Naive thymus-derived CD8-positive, alpha-beta T cell (primary cell): ENCODE measurements at regions not wholly inside any gene's neighbourhood (a gene's known extent, or its start where the extent isn't known, plus 50 kb on each side); places are given as distances from the start of the nearest gene placed in this dataset.

Experiments used
- ATAC-seq, 2 donors: fragments of 150-1000 bp; cut with Tn5 transposase in 1 of 2; sonication (Bioruptor Pico), chemical (Tn5 transposase) in 1 of 2; 1 replicate in 1 of 2; 2 replicates in 1 of 2; pipeline ENCODE4 v1.10.0; 2021; ENCODE audit warnings: mild to moderate bottlenecking in 2 of 2, moderate library complexity in 2 of 2
- POLR2A ChIA-PET: fragments of 350-600 bp; sonication (Branson Sonifier 250); formaldehyde crosslinking; loops from one replicate; lab custom pipeline; 2021; ENCODE audit warnings: antibody characterized with exemption; lab: Charles Lee
- DNase-seq, 10 donors: peaks; one replicate each; pipeline versions ENCODE4 v3.0.0 to v3.0.0-alpha.2; 2020 to 2022
- H3K27ac Mint-ChIP-seq, 10 donors: one replicate each; pipeline ENCODE4 v1.8.0; 2020 to 2022; ENCODE audit warnings: mild to moderate bottlenecking in 10 of 10, mixed read lengths in 10 of 10, moderate library complexity in 4 of 10, inconsistent platforms in 1 of 10
- H3K27me3 Mint-ChIP-seq, 5 donors: one replicate each; pipeline ENCODE4 v1.8.0; 2021 to 2022; ENCODE audit warnings: mixed read lengths in 5 of 5
- H3K36me3 Mint-ChIP-seq, 3 donors: one replicate each; pipeline ENCODE4 v1.8.0; 2020 to 2022; ENCODE audit warnings: mixed read lengths in 3 of 3, mild to moderate bottlenecking in 2 of 3, inconsistent platforms in 1 of 3
- H3K4me1 Mint-ChIP-seq, 4 donors: one replicate each; pipeline ENCODE4 v1.8.0; 2021 to 2022; ENCODE audit warnings: mixed read lengths in 4 of 4
- H3K4me3 Mint-ChIP-seq, 10 donors: one replicate each; pipeline ENCODE4 v1.8.0; 2020 to 2022; ENCODE audit warnings: mild to moderate bottlenecking in 10 of 10, mixed read lengths in 10 of 10, moderate library complexity in 6 of 10, inconsistent platforms in 1 of 10
- H3K9me3 Mint-ChIP-seq, 9 donors: one replicate each; pipeline ENCODE4 v1.8.0; 2020 to 2022; ENCODE audit warnings: mixed read lengths in 9 of 9, mild to moderate bottlenecking in 3 of 9, inconsistent platforms in 1 of 9, moderate library complexity in 1 of 9

DNA sequence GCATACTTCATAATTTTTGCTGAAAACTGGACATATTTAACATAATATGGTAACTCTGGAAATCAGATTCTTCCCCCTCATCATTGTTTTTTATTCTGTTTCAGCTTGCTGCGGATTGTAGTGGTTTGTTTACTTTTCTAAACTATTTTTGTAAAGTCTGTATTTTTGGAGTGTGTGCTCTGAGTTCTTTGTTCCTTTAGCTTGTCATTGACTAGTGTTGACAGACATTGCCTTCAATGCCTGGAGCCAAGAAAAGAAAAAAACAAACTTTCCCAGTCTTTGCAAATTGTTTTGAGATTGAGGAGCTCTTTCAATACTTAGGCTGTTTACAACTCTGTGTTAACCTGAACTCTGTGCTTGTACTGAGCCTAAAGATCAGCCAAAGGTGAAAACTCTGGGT, 137.3 kb upstream of the CEP126 start:
- no peak for ATAC-seq
- peaks cover 0 to 6% (median 0%) of the 10 kb centered on the region in 3 donors for H3K36me3 Mint-ChIP-seq
- no peak for DNase-seq
- peaks cover 0 to 2% (median 0%) of the 10 kb centered on the region in 5 donors for H3K27me3 Mint-ChIP-seq
- H3K4me1 Mint-ChIP-seq = no peaks in the 10 kb centered on the region
- H3K4me3 Mint-ChIP-seq = no peak overlapping the region
- H3K9me3 Mint-ChIP-seq = peaks cover 0 to 38% (median 13%) of the 10 kb centered on the region in 9 donors
- H3K27ac Mint-ChIP-seq = no peak overlapping the region
- POLR2A ChIA-PET = no interaction called here

DNA sequence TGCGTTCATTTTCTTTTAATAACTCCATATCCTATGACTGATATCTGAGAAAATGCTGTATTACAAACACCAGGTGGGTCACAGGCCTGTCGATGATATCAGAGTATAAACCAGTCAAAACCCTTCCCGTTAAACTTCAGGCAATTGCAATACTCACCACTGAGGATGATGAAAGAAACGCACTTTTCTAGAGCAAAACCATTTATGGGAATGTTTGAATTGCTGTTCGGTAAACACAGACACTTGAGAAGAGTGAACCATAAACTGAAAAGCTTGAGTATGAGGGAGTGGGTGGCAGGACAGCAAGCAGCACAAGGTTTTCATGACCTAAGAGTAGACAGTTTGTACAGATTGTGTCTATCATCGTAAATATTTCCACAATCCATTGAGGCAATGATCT, 139.8 kb upstream of the CEP126 start:
- Mint-ChIP-seq H3K4me1 (no peaks in the 10 kb centered on the region), H3K27ac (no peak overlapping the region), H3K4me3 (no peak overlapping the region), H3K9me3 (peaks cover 0 to 28% (median 10%) of the 10 kb centered on the region in 9 donors), H3K36me3 (peaks cover 0 to 6% (median 0%) of the 10 kb centered on the region in 3 donors), H3K27me3 (peaks cover 0 to 2% (median 0%) of the 10 kb centered on the region in 5 donors)
- POLR2A ChIA-PET = no interaction called here
- ATAC-seq = no peak
- no peak for DNase-seq

DNA sequence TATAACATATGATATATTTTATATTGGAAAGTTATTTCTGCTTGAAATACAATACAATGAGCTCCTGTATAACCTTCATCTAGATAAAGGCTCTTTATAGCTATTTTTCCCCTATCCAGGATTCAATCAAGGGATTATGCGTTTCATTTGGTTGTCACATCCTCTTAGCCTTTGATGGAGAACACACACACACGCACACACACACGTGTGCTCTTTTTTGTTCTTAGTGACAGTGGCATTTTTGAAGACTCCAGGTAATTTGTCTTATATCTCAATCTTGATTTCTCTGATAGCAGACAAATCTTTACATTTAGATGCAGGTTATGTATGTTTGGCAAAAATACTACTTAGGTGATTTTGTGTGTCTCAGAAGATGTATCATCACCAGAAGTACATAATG, 144.2 kb upstream of the CEP126 start:
- no peak overlapping the region for H3K27ac Mint-ChIP-seq
- no peaks in the 10 kb centered on the region for H3K4me1 Mint-ChIP-seq
- H3K9me3 Mint-ChIP-seq = peaks cover 2 to 24% (median 13%) of the 10 kb centered on the region in 9 donors
- H3K36me3 Mint-ChIP-seq = peaks cover 0 to 6% (median 0%) of the 10 kb centered on the region in 3 donors
- POLR2A ChIA-PET = no interaction called here
- no peak overlapping the region for H3K4me3 Mint-ChIP-seq
- DNase-seq (no peak), ATAC-seq (no peak)
- peaks cover 0 to 2% (median 0%) of the 10 kb centered on the region in 5 donors for H3K27me3 Mint-ChIP-seq

DNA sequence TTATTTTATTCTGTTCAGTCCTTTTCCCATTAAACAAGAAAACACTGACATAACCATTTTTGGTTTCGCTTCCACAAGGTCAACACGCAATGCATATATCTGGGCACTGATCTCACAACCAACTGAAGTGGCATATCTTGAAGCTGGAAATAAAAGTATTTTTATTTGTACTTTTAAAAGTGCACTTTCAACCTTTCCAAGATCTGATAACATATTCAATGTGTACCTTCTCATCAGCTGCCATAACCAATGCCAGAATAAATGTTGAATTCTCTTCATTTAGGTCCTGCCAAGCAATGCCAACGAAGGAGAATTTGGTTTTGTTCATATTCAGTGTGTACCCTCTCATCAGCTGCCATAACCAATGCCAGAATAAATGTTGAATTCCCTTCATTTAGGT, 148.9 kb upstream of the CEP126 start:
- Mint-ChIP-seq H3K27ac (no peak overlapping the region), H3K27me3 (peaks cover 0 to 5% (median 0%) of the 10 kb centered on the region in 5 donors), H3K36me3 (peaks cover 0 to 6% (median 0%) of the 10 kb centered on the region in 3 donors), H3K9me3 (peaks cover 2 to 26% (median 13%) of the 10 kb centered on the region in 9 donors), H3K4me3 (no peak overlapping the region), H3K4me1 (no peaks in the 10 kb centered on the region)
- DNase-seq = no peak
- no peak for ATAC-seq
- POLR2A ChIA-PET = no interaction called here

DNA sequence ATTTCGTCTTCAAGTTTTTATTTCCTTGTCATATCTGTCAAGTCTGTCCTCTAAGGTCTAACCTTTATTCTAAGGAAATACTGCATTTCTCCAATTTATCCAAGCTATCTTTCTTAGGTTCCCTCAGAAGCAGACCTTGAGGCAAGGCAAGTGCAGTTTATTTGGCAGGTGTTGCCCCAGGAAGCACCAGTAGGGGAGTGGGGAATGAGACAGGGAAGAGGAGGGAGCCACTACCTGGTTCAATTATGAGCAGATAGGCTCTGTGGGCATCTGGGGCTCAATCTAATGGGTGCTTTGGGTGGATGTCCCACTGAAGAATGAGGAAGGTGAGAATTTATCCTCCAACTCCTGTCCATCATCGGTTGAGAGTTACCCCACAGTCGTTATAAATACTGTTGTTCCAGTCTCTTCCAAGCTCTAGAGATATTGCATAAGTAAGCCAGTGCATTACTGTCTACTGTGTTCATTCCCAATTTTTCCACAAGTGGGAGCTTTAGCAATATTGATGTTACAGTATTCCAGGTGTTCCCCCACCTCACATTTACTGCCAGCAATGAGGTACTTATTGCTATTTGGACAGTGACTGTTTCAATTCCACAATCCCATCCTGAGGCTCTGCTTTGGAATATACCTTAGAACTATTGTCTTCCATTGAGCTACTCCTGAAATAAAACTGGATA, 154.9 kb upstream of the CEP126 start:
- H3K4me1 Mint-ChIP-seq = no peaks in the 10 kb centered on the region
- DNase-seq (no peak), ATAC-seq (no peak)
- H3K27ac Mint-ChIP-seq = no peak overlapping the region
- POLR2A ChIA-PET = no interaction called here
- H3K27me3 Mint-ChIP-seq = peaks cover 0 to 8% (median 0%) of the 10 kb centered on the region in 5 donors
- H3K36me3 Mint-ChIP-seq = no peaks in the 10 kb centered on the region
- peaks cover 0 to 26% (median 1%) of the 10 kb centered on the region in 9 donors for H3K9me3 Mint-ChIP-seq
- no peak overlapping the region for H3K4me3 Mint-ChIP-seq

DNA sequence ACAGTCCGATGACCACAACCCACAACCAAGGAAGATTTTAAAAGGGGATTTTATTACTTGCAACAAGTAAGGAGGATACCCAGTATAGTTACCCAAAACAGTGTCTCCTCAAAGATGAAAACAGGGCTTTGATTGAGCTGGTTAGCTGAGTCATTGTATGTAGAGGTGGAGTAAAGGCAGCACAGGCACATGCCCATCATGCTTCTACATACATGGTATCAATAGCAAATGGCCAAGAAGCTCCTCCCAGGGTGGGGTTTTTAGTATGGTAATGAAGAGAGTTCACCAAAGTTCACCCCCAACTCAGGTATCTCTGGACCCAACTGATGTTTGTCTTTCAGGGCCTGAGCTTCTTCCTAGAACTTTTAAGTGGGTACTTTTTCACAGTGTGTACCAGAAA, 157.1 kb upstream of the CEP126 start:
- DNase-seq (no peak), ATAC-seq (no peak)
- H3K27ac Mint-ChIP-seq = no peak overlapping the region
- peaks cover 0 to 4% (median 0%) of the 10 kb centered on the region in 5 donors for H3K27me3 Mint-ChIP-seq
- POLR2A ChIA-PET = no interaction called here
- H3K4me3 Mint-ChIP-seq = no peak overlapping the region
- peaks cover 0 to 27% (median 1%) of the 10 kb centered on the region in 9 donors for H3K9me3 Mint-ChIP-seq
- H3K4me1 Mint-ChIP-seq = no peaks in the 10 kb centered on the region
- H3K36me3 Mint-ChIP-seq = no peaks in the 10 kb centered on the region

DNA sequence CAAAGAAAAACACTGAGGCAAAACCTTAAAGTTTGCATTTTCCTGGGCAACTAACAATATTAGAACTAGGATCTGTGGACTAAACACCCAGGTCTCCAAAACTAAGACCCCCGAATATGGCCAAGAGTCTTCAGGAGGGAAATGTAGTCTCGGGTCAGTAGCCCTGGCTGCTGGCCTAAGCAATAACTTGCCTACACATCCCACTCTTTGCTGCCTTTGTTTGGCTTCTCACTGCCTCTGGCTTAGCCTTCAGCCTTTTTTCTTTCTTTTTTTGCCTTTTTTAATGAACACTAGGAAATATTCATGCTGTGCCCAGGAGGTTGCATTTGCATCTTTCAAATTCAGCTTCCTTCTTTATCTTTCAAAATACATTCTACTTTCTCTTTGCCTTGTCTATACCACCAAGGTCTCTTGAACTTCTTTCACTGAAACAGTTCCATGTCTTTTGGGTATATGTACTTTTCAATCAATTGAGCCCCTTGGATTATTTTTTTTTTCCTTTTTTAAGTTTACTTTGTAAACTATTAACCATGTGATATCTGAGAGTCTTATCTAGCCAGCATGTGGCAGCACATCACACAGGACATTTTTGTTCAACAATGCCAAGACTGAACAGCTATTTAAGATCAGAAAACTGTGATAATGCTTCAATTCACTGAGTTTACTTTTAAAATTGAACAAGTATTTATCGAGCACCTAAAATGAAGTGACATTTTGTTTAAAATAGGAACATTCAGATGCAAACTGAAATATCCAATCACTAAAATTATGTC, 165.0 kb upstream of the TRPC6 start:
- Mint-ChIP-seq H3K27ac (peak overlapping the region in 1 of 10 donors; percentile 41), H3K36me3 (no peaks in the 10 kb centered on the region), H3K4me1 (no peaks in the 10 kb centered on the region), H3K27me3 (peaks cover 0 to 3% (median 0%) of the 10 kb centered on the region in 5 donors), H3K9me3 (peaks cover 0 to 3% (median 0%) of the 10 kb centered on the region in 9 donors), H3K4me3 (no peak overlapping the region)
- DNase-seq = no peak
- POLR2A ChIA-PET = no interaction called here
- no peak for ATAC-seq

DNA sequence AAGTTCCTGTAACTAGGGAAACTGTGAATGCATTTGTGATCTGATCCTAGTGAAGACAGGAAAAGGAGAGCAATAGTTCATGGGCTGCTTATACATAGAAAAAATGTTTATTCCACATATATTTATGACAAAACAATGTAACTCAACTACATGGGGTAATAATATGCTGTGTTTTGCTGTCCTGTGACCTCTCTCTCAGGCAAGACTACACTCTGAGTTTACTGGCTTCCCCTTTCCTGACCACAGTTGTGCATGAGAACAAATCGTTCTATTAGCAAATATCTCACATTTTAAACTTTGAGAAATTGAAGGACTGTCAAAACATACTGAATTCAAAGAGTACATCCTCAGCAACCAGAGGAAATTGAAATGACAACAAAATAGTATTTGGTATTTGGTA, 161.9 kb upstream of the TRPC6 start:
- Mint-ChIP-seq H3K4me3 (no peak overlapping the region), H3K27ac (no peak overlapping the region), H3K36me3 (no peaks in the 10 kb centered on the region), H3K9me3 (peaks cover 0 to 10% (median 0%) of the 10 kb centered on the region in 9 donors), H3K4me1 (no peaks in the 10 kb centered on the region), H3K27me3 (no peaks in the 10 kb centered on the region)
- POLR2A ChIA-PET = no interaction called here
- ATAC-seq = no peak
- no peak for DNase-seq

DNA sequence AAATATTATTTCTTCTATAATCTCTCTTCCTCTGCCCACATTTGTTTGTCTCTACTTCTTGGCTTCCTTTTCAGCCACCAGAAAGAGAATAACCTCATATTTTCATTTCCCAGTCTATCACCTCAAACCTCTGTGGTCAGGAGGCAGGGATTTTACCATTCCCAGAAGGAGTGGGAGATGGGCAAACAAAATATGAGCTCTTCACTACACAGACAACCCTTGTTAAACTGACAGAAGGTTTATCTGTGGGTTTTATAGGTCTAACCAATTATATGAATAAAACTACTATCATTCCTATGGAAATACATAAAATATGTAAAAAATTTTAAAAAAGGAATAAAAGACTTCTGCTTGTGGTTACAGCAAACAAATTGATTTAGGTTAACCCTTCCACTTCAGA, 160.0 kb upstream of the TRPC6 start:
- H3K4me1 Mint-ChIP-seq = no peaks in the 10 kb centered on the region
- no peak for DNase-seq
- H3K27ac Mint-ChIP-seq = no peak overlapping the region
- H3K36me3 Mint-ChIP-seq = no peaks in the 10 kb centered on the region
- H3K9me3 Mint-ChIP-seq = peaks cover 0 to 19% (median 2%) of the 10 kb centered on the region in 9 donors
- peaks cover 0 to 2% (median 0%) of the 10 kb centered on the region in 5 donors for H3K27me3 Mint-ChIP-seq
- ATAC-seq = no peak
- no peak overlapping the region for H3K4me3 Mint-ChIP-seq
- POLR2A ChIA-PET = no interaction called here

DNA sequence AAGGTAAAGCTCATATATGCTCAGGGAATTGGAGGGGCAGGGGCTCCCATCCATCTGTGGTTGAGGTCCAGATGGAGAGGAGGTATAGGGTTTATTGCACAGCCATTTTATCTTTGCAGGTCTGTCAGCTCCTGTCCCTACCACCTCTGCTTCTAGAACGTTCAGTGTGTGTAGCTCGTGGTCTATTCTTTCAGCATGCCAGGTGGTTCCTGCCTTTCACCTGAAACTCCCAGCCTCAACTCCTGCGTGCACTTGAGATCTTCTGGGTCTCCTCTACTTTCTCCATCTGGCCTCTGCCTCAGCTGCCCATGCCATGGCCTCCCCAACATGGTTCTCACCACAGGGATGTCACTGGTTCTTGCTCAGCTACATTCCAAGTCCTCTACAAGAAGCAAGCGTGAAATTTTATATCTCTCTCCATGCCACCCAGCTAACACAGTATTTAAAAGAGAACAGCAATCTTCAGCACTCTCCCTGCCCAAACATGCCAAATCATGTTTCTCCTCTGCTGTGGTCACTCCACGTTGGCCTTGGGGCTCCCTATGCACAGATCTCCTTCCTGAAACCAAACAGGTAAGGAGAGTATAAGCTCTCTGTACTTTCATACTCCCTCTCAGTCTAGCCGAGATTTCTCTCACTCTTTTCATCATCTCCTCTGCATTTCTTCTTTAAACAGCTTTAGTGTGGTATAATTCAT, 157.8 kb upstream of the TRPC6 start:
- Mint-ChIP-seq H3K27me3 (peaks cover 0 to 2% (median 0%) of the 10 kb centered on the region in 5 donors), H3K36me3 (no peaks in the 10 kb centered on the region), H3K4me3 (no peak overlapping the region), H3K4me1 (no peaks in the 10 kb centered on the region), H3K27ac (no peak overlapping the region), H3K9me3 (peaks cover 0 to 19% (median 2%) of the 10 kb centered on the region in 9 donors)
- no peak for ATAC-seq
- POLR2A ChIA-PET = no interaction called here
- DNase-seq = no peak

DNA sequence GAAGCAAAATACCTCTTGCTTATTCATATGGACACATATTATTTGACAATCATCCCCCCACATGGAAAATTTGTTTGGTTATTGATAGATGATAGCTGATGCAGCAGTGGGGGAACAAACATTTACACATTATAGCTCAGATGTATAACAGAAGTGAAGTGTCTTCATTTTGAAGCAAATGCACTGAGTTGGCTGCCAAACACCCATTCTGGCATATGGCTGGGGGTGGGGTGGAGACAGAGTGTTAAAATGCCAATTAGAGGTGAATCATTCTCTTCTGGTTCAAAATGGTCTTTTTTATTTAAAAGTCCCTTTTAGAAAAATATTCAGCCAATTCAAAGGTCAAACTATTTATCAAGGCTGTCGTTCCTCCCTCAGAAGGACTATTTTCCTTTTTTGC, 157.3 kb upstream of the TRPC6 start:
- no peak overlapping the region for H3K4me3 Mint-ChIP-seq
- H3K27ac Mint-ChIP-seq = no peak overlapping the region
- no peak for DNase-seq
- ATAC-seq = no peak
- H3K9me3 Mint-ChIP-seq = peaks cover 0 to 19% (median 2%) of the 10 kb centered on the region in 9 donors
- H3K36me3 Mint-ChIP-seq = no peaks in the 10 kb centered on the region
- POLR2A ChIA-PET = no interaction called here
- H3K4me1 Mint-ChIP-seq = no peaks in the 10 kb centered on the region
- peaks cover 0 to 2% (median 0%) of the 10 kb centered on the region in 5 donors for H3K27me3 Mint-ChIP-seq

DNA sequence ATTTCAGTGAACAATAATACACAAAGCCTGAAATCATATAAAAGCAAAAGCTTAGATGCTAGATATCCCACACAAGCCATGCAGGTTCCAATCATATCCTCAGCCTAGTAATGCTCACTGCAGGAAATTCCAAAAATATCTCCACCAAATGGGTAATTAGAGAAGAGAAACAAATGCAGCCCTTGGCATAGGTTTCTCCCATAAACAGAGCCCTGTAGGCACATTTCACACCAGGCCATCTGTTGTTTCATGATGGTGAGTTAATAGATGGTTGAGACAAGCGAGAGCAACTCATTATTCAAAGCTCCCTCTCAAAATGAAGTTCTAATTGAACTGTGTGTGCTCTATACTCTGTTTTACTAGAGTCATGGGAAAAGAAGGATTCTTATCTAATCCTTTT, 154.6 kb upstream of the TRPC6 start:
- Mint-ChIP-seq H3K27ac (no peak overlapping the region), H3K4me1 (no peaks in the 10 kb centered on the region), H3K36me3 (no peaks in the 10 kb centered on the region), H3K4me3 (no peak overlapping the region), H3K9me3 (peaks cover 0 to 19% (median 2%) of the 10 kb centered on the region in 9 donors), H3K27me3 (peaks cover 0 to 2% (median 0%) of the 10 kb centered on the region in 5 donors)
- DNase-seq = no peak
- ATAC-seq = no peak
- POLR2A ChIA-PET = no interaction called here
